Endothelial cell (in vitro differentiated cells): ENCODE measurements at regions not wholly inside any gene's neighbourhood (a gene's known extent, or its start where the extent isn't known, plus 50 kb on each side); places are given as distances from the start of the nearest gene placed in this dataset.

Experiments
- DNase-seq: peaks from one replicate; pipeline ENCODE4 v3.0.0; 2021; ENCODE audit warnings: low spot score
- H3K27ac Mint-ChIP-seq: one replicate; pipeline ENCODE4 v1.8.0; 2021; ENCODE audit warnings: mixed read lengths, inconsistent platforms; ENCODE audit not compliant: unreplicated experiment
- H3K27me3 Mint-ChIP-seq: one replicate; pipeline ENCODE4 v1.8.0; 2021; ENCODE audit warnings: mild to moderate bottlenecking, moderate library complexity, mixed read lengths, inconsistent platforms; ENCODE audit not compliant: unreplicated experiment
- H3K36me3 Mint-ChIP-seq: one replicate; pipeline ENCODE4 v1.8.0; 2021; ENCODE audit warnings: mild to moderate bottlenecking, low read depth, mixed read lengths, inconsistent platforms; ENCODE audit not compliant: unreplicated experiment
- H3K4me1 Mint-ChIP-seq: one replicate; pipeline ENCODE4 v1.8.0; 2021; ENCODE audit warnings: mild to moderate bottlenecking, mixed read lengths, inconsistent platforms; ENCODE audit not compliant: unreplicated experiment
- H3K4me3 Mint-ChIP-seq: one replicate; pipeline ENCODE4 v1.8.0; 2021; ENCODE audit warnings: mild to moderate bottlenecking, mixed read lengths, inconsistent platforms; ENCODE audit not compliant: unreplicated experiment
- H3K9me3 Mint-ChIP-seq: one replicate; pipeline ENCODE4 v1.8.0; 2021; ENCODE audit warnings: mixed read lengths, inconsistent platforms; ENCODE audit not compliant: unreplicated experiment
- TF ChIP-seq, protein P1 (sequence below): fragments of 200-600 bp; sonication (generic); IDR thresholded peaks from one replicate; pipeline ENCODE4 v1.5.0; 2021; ENCODE audit warnings: antibody characterized with exemption; ENCODE audit not compliant: unreplicated experiment

- TF ChIP-seq, protein P1, sequence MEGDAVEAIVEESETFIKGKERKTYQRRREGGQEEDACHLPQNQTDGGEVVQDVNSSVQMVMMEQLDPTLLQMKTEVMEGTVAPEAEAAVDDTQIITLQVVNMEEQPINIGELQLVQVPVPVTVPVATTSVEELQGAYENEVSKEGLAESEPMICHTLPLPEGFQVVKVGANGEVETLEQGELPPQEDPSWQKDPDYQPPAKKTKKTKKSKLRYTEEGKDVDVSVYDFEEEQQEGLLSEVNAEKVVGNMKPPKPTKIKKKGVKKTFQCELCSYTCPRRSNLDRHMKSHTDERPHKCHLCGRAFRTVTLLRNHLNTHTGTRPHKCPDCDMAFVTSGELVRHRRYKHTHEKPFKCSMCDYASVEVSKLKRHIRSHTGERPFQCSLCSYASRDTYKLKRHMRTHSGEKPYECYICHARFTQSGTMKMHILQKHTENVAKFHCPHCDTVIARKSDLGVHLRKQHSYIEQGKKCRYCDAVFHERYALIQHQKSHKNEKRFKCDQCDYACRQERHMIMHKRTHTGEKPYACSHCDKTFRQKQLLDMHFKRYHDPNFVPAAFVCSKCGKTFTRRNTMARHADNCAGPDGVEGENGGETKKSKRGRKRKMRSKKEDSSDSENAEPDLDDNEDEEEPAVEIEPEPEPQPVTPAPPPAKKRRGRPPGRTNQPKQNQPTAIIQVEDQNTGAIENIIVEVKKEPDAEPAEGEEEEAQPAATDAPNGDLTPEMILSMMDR: no peak
- H3K36me3 Mint-ChIP-seq: no peaks in the 10 kb centered on the region
- no peak overlapping the region for H3K27ac Mint-ChIP-seq
- no peak for DNase-seq
- no peaks in the 10 kb centered on the region for H3K9me3 Mint-ChIP-seq
- no peaks in the 10 kb centered on the region for H3K4me1 Mint-ChIP-seq
- no peak overlapping the region for H3K4me3 Mint-ChIP-seq
- H3K27me3 Mint-ChIP-seq: no peaks in the 10 kb centered on the region
These were observed 764.0 kb upstream of the EDIL3 start for GRCh38 chr5:85148701-85149100.

DNA sequence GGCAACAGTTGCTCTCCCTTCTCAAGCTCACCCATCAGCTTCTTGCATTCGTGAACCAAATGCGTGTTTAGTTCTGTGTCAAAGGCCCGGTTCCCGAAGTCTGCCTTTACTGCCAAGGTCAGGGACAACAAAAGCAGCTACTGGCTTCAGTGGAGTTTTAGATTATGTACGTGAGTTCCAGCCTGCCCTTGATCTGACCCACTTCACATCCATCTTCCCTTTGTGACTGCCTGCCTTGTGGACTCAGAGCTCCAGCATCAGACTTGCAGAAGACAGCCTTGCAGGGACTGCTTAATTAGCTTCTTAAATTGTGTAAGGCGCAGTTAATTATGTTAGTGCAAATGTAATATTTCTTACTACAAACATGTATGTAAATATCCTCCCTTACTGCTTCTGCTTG, 774.7 kb upstream of the EDIL3 start:
- TF ChIP-seq, protein P1: no peak
- Mint-ChIP-seq H3K9me3 (no peaks in the 10 kb centered on the region), H3K27ac (no peak overlapping the region), H3K4me1 (no peaks in the 10 kb centered on the region), H3K36me3 (no peaks in the 10 kb centered on the region), H3K27me3 (no peaks in the 10 kb centered on the region), H3K4me3 (no peak overlapping the region)
- DNase-seq: no peak

- TF ChIP-seq, protein P1: no peak
- H3K36me3 Mint-ChIP-seq: peaks cover 4% of the 10 kb centered on the region
- H3K27ac Mint-ChIP-seq: no peak overlapping the region
- DNase-seq: no peak
- H3K9me3 Mint-ChIP-seq: no peaks in the 10 kb centered on the region
- H3K4me1 Mint-ChIP-seq: no peaks in the 10 kb centered on the region
- H3K27me3 Mint-ChIP-seq: no peaks in the 10 kb centered on the region
- no peak overlapping the region for H3K4me3 Mint-ChIP-seq
These were observed 783.8 kb upstream of the EDIL3 start for GRCh38 chr5:85168474-85168873.

GRCh38 chr5:85170183-85170582, 785.5 kb upstream of the EDIL3 start:
- Mint-ChIP-seq H3K27ac (no peak overlapping the region), H3K36me3 (peaks cover 2% of the 10 kb centered on the region), H3K9me3 (no peaks in the 10 kb centered on the region), H3K4me1 (no peaks in the 10 kb centered on the region), H3K4me3 (no peak overlapping the region), H3K27me3 (no peaks in the 10 kb centered on the region)
- no peak for DNase-seq
- TF ChIP-seq, protein P1: no peak

- Mint-ChIP-seq H3K36me3 (no peaks in the 10 kb centered on the region), H3K27me3 (no peaks in the 10 kb centered on the region), H3K9me3 (no peaks in the 10 kb centered on the region), H3K4me1 (no peaks in the 10 kb centered on the region), H3K4me3 (no peak overlapping the region), H3K27ac (no peak overlapping the region)
- no peak for DNase-seq
- TF ChIP-seq, protein P1: no peak
These were observed 788.8 kb upstream of the EDIL3 start for GRCh38 chr5:85173469-85173868.
